OCI-LY7 (cell line): ENCODE measurements at regions not wholly inside any gene's neighbourhood (a gene's known extent, or its start where the extent isn't known, plus 50 kb on each side); places are given as distances from the start of the nearest gene placed in this dataset.
"Not testable (repeated sequence)": the region's sequence is repeated elsewhere in the genome, so short reads cannot be mapped to it uniquely, and the experiment has no call there.

Source experiments
- EZH2phosphoT487 ChIP-seq: fragments of 200-600 bp; sonication (generic); IDR thresholded peaks from 2 replicates; pipeline ENCODE4 v1.6.1; 2018; ENCODE audit warnings: low read depth, borderline replicate concordance, mild to moderate bottlenecking, mixed run types, antibody characterized with exemption, low read length, moderate library complexity, mixed read lengths
- TF ChIP-seq, protein P1 (sequence below): fragments of 200-600 bp; sonication (generic); conservative IDR thresholded peaks from 2 replicates; pipeline ENCODE4 v1.5.1; 2014; ENCODE audit warnings: mild to moderate bottlenecking, antibody characterized with exemption, low read length, moderate library complexity, mixed read lengths

DNA sequence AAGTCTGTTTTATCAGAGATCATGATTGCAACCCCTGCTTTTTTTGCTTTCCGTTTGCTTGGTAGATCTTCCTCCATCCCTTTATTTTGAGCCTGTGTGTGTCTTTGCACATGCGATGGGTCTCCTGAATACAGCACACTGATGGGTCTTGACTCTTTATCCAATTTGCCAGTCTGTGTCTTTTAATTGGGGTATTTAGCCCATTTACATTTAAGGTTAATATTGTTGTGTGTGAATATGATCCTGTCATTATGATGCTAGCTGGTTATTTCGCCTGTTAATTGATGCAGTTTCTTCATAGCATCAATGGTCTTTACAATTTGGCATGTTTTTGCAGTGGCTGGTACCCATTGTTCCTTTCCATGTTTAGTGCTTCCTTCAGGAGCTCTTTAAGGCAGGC lies 199.2 kb upstream of the TSC22D1 start:
- TF ChIP-seq, protein P1, sequence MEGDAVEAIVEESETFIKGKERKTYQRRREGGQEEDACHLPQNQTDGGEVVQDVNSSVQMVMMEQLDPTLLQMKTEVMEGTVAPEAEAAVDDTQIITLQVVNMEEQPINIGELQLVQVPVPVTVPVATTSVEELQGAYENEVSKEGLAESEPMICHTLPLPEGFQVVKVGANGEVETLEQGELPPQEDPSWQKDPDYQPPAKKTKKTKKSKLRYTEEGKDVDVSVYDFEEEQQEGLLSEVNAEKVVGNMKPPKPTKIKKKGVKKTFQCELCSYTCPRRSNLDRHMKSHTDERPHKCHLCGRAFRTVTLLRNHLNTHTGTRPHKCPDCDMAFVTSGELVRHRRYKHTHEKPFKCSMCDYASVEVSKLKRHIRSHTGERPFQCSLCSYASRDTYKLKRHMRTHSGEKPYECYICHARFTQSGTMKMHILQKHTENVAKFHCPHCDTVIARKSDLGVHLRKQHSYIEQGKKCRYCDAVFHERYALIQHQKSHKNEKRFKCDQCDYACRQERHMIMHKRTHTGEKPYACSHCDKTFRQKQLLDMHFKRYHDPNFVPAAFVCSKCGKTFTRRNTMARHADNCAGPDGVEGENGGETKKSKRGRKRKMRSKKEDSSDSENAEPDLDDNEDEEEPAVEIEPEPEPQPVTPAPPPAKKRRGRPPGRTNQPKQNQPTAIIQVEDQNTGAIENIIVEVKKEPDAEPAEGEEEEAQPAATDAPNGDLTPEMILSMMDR, result not testable (repeated sequence)
- not testable (repeated sequence) for TF ChIP-seq EZH2phosphoT487
